NCI-H128 (cell line): ENCODE measurements at regions not wholly inside any gene's neighbourhood (a gene's known extent, or its start where the extent isn't known, plus 50 kb on each side); places are given as distances from the start of the nearest gene placed in this dataset.
A peak's percentile ranks its signal among the peaks of the same experiment; 100 is the strongest.

Source experiments
- DNase-seq: peaks from one replicate; lab custom pipeline; 2025; ENCODE audit not compliant: unreplicated experiment; lab: John Stamatoyannopoulos, UW

DNA sequence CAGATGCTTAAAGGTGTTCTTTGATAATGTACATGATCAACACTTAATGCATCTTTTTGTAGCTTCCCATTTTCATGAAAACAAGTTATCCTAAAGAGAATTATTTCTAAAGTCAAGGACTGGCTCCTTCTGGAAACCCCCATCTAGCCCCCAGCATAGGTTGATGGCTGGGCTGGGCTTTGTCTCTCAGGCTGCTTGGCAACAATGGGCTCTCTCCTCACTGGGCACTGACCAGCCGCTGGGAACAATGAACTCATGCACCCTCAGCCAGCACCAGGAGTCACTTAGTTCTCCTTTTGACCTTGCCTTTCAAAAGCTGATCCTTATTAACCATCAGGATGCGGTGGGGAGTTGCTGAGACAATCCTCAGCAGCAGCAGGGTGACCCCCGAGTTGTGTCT, 293.0 kb upstream of the PLXNA2 start:
- DNase-seq: no peak

DNA sequence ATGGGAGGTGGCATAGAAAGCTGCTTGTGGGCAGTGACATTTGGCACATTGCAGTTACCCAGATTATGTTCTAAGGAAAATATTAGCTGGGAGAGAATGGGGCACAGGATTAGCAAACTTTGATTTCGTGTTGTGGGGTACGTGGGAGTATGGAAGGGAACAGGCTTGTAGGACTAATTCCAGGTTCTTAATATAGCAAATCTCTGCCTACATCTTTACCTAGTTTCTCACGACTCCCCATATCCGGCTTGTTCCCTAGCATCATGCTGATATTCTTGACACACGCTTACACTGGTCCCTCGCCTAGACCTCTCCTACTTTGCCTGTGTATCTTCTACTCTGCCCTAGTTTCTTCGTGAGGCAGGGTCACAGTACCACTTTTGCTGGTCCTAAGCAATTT, 293.9 kb upstream of the PLXNA2 start:
- DNase-seq: no peak

DNA sequence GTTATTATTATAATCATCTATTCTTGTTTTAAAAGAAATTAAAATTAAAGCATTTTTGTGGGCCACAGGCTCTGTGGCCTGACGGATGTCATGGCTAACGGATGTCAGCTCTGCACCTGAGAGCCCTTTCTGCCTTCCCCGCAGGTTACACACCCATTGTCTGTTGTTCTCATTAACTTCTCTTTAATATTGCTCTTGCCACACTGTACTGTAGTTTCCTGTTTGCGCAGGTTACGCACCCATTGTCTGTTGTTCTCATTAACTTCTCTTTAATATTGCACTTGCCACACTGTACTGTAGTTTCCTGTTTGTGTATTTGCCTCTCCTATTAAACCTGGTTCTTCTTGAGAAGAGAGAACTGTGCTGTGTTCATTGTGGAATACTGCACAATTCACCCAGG, 294.4 kb upstream of the PLXNA2 start:
- no peak for DNase-seq

DNA sequence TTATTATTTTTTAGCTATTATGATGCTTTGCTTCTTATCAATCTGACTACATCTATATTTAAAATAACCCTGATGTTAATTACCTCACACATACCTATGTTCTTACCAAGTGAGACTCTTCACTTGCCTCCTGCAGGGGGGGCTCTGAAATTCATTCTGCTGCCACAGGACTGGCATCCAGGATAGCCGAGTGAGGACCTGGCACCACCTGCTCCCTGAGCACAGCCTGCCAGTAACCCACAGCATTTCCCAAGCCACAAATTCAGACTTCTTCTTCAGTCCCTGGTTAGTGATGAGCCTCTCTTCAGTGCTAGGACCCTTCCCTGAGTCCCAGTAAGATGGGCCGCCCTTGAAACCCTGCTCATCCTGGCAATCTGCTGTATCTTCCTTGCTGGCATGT, 296.5 kb upstream of the PLXNA2 start:
- no peak for DNase-seq

DNA sequence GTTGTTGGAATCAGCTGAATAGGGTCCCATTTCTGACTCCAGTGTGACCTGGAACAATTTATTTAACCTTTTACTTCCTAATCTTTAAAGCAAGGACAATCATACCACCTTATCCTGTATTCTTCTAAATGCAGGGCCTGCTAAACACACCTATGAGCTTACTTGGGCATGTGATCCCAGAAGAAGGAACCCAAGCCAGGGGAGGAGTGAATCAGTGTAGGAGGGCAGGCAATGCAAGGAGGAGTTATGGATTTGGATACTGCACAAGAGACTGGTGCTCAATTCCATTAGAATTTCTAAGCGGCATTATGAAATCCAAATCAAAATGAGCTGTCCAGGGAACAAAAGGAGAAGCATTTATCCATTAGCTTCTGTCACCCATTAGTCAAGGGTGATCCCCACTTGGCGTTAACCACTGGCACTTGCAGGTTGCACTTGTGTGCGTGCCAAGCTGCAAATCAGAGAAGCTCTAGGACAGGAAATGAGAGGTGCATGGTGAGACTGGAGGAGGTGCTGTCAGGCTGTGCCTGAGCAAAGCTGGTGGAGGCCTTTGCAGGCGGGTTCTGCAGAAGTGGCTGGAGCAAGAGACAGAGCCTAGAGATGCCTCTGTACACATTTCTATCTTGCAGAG, 297.2 kb upstream of the PLXNA2 start:
- peak; percentile 21 for DNase-seq

DNA sequence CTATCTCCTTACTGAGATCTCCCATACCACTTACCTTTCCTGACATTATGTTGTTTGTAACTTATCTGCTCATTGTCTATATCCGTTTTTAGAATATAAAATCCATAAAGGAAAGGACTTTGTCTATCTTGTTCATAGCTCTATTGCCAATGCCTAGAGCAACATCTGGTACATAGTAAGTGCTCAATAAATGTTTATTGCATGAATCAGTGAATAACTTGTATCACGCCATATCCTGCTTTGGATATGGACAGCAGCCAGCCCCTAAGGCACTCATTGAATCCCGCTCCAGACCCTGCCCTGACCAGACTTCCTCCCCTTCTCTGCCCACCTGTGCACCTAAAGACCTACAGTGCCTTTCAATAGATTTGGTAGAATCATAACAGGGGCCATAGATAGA, 298.1 kb upstream of the PLXNA2 start:
- no peak for DNase-seq

DNA sequence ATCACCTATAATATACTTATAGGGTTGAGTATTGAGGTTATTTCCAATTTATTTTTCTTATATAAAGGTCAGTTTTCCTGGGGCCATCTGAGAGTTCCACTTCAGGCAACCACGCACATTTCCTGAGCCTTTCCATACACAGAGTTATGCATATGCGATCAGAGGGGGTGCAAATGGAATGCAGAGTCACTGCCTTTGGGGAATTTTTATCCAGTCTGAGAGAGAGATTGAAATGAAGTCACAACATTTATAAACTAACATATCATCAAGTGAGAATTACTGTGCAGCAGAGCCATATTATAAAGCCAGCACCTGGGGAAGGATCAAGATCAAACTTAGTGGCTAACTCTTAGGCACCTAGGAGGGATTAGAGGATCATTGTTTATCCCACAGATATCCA, 299.9 kb upstream of the PLXNA2 start:
- no peak for DNase-seq

DNA sequence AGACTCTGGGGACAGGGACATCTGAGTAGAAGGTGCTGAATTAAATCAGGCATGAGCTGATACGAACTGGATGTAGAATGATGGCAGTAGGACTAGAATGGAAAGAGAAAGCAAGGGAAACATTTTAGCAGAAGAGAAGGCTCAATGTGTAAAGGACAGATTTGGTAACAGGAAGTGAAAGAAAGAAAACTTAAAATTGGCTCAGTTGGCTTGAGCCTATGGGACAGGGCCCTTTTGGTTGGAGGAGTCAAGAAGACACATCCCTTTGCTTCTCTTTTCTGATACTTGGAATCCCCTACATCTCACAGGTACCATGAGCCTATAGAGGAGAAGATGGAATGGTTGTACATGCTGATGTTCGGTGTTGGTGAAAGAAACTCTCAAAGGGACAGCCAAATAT, 300.6 kb upstream of the PLXNA2 start:
- DNase-seq: no peak

DNA sequence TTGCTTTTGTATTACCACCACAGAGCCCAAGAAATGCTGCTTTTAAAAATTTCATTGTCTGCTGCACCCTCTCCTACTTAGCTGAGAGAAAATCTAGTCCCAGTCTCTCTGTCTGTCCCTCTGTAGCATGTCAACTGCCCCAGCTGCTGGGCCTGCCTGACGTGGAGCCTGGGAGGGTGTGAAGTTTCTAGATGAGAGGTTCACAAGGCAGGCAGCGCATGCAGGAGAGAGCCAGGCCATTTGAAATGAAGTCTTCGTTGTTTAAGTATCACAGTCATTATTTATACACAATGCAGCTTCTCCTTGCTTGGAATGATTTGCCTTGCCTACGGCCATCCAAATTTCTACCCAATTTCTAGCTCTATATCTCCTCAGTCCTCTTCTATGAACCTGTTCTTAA, 306.8 kb upstream of the PLXNA2 start:
- no peak for DNase-seq

DNA sequence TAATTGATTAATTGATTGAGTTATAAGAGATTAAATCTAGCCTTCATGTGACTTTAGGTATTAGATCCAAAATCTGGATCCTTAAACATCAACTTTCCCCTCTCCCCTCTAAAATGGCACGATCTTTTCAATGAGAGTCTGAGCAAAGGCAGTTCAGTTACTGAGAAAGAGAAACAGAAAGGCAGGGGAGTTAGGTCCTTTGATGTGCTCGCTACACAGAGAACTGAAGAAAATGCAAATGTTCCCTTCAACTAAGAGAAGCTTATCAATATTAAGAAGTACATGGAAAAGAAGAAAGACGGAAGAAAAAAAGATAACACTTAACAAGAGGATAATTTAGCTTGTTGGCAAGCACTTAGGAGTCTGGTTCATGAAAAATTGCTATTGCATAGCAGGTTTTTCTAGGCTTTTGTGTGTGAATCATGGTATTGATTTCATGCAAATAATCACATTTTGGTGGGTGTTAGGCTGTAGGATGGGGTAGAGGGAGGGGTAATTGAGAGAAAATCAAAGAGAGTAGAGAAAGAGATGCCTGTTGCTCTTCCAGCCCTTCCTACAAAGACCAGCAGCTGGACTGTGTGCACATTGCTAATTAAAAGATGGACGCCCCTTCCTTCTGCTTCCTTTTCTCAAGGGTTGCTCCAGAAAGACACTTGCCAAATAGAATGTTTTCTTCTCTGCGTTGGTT, 307.6 kb upstream of the PLXNA2 start:
- no peak for DNase-seq

DNA sequence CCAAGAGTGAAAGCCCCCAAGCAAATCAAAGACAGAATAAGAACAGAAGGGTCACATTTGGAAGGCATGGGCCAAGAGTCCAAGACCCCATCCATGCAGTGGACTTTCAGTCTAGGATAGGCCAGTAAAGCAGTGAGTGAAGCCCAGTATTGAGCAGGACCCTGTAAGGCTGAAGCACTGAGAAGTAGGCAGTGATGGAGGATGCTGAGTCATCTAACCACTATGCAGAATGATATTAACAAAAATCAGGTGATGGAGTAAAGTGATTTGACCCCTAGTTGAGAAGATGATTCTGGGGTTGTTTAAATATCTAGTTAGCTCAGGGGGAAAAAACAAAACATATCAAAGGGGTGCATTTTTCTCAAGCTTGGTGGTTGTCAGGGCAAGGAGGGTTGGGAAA, 308.7 kb upstream of the PLXNA2 start:
- DNase-seq: no peak

DNA sequence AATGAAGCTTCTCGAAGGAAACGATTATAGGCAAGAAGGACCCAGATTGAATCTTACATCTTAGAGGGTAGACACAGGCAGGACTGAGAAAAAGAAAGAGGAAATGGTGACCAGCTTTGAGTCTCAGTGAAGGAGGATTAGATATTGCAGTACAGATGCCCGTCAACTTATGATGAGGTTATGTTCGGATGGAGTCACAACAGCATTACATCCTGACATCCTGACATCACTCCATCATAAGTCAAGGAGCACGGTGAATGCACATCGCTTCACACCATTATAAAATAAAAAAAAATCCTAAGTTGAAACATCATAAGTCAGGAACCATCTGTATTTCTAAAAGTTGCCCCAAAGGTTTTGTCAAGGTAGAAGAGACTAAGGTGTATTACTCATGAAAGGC, 312.3 kb upstream of the PLXNA2 start:
- no peak for DNase-seq

DNA sequence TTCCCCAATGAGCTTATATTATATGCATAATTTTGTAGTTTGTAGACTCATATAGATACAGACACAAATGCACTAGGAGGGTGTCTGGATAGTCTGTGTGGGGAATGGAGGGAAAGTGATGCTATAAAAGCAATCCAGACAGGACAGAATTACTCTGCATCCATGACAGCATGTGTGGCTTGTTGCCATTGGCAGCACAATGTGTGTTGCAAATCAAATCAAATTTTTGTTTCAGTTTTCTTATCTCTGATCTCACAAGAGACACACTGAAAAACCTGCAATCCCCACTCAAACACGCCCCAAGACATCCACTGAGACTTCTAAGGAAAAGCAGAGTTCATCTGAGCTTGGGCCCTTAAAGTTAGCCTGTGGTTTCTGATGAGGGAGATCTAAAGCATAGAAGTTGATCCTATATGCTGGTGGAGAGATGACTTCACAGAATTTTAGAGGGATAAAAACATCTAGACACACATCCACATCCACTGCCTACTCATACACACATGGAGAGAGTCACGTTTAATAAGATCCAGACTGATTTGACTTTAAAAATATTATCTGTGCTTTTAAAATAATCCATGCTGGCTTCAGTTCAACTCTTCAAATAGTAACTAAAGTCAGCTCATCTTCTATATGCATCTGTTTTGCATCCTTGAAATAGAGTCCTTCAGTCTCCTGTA, 313.0 kb upstream of the PLXNA2 start:
- DNase-seq: no peak

DNA sequence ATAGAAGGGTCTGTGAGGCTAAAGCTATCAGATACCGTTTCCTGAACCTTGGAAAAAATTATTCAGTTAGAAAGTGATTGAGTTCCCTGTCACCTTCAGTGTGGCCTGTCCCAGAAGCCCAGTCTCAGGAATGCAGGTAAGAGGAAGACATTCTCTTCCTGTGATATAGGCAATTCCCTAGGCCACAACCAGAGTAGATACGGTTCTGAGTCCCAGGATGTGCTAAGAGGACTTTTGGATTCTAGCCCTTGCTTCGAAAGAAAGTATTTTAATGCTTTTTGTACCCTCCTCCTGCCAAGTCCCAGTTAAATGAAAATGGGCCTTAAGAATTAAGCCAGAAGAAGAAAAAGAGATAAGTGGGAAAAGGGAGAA, 313.5 kb upstream of the PLXNA2 start:
- DNase-seq: no peak

DNA sequence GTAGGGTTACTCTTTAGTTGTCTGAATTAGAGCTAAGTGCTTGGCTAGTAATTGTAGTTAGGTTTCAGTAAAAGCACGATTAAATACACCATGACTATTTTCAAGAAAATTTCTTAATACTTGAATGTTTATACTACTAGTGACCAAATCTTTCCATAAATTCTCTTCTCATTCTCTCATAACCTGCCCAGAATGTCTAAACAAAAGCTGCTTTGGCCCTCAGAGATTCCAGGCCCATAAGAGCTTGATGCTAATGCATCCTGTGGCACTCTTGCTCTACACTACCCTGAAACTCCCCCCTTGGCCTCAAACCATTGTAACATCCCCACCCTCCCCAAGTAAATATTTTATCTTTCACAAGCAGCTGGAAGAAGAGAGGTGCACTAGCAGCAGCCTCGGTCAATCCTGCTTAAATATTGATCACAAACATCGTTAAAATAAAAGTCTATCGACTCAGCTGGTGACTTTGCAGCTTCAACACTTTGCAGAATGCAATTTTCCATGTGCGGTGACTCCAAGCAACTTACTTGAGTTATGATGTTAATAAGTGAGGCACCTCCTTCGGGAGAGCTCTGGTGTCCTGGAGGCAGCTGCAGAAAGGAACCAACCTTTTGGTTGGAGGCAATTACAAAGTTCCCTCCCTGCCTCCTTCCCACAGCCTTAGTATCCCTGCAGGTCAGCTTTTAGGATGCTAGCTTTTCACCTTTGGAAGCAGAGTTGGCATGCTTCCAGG, 315.6 kb upstream of the PLXNA2 start:
- DNase-seq: no peak

DNA sequence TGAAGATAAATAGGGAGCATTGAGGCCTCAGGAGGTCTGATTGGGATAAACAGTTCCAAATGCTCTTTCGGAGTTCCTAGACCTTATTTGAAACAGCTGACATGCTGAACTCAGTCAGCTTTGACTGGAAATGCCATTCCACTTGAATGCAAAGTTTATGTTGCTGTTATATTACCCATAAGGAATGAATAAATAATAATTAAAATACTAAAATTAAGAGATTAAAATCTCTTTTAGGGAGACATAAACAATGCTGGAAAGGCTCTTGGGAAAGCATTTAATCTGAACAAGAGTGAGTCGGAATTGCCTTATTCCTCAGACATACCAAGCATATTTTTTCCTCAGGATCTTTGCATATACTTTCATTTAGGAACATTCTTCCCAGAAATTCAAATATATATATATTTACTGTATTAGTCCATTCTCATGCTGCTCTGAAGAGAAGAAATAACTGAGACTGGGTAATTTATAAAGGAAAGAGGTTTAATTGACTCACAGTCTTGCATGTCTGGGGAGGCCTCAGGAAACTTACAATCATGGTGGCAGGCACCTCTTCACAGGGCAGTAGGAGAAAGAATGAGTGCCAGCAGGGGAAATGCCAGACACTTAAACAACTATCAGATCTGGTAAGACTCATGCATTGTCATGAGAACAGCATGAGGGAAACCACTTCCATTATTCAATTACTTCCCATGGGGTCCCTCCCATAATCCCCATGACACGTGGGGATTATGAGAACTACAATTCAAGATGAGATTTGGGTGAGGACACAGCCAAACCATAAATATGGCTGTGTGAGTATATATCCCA, 318.2 kb upstream of the PLXNA2 start:
- no peak for DNase-seq

DNA sequence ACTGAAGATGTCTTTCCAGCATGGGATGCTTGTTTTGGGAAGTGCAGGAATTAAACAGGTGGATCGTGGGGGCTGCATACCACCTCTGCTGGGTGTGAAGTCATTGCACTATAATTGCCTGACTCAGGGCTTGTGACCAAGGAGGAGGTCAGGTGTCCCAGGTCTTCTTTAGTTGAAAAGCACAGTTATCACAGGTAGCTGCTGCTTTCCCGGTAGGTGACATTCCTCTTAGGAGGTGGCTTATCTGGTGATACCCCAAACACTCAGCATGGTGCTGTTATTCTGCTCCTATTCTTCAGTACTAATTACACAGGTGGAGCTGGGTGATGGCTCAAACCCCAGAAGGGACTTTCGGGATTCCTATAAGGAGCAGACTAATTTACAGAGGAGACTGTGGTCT, 320.3 kb upstream of the PLXNA2 start:
- no peak for DNase-seq

DNA sequence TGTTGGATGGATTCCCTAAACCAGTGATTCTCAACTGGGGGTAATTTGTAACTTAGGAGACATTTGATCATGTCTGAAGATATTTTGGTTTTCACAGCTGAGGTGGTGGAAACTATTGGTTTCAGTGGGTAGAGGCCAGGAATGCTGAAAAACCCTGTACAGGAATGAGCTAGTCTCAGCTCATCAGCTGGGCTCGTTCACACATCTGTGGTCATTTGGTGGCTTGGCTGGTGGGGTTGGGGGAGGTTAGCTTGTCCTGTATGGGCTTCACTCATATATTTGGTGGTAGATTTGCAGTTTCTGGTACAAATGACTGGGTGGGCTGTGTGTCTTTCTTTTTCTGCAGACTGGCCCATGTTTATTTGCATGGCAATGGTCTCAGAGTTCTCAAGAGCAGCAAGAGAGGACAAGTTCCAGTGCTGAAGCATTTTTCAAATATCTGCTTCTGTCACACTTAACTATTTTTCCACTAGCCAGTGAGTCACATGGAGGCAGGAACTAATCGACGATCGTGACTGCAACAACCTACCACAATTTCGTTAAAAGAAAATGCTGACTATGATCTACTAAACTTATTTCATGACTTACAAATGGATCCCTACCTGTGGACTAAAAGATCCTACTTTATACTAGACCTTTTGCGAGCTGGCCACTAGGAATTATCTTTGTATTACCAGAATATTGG, 321.7 kb upstream of the PLXNA2 start:
- no peak for DNase-seq

DNA sequence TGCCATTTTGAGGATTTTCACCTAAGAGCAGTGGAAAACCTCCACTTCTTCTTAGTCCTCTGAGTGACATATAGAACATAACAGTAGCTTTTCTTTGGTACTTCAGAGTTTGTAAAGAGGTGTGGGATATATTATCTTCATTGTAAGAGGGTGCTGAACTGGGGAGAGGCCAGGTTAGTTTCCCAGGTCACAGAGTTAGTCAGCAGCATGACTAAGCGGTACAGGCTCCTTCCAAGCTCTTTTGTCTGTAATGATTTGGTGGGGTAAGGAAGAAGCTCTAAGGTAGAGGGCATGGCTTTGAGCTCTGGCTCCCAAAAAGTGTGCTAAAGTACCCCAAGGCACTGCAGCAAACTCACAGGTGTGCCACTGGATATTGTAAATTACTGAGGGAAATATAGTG, 325.0 kb upstream of the PLXNA2 start:
- DNase-seq: no peak

DNA sequence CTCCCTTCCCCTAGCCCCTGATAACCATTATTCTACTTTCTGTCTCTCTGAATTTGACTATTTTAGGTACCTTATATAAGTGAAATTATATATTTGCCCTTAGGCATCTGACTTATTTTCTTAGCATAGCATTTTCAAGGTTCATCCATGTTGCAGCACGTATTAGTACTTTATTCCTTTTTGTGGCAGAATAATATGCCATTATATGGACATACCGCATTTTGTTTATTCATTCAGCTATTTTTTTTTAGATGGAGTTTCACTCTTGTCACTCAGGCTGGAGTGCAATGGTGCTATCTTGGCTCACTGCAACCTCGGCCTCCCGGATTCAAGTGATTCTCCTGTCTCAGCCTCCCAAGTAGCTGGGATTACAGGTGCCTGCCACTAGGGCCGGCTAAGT, 326.2 kb upstream of the PLXNA2 start:
- DNase-seq: no peak

DNA sequence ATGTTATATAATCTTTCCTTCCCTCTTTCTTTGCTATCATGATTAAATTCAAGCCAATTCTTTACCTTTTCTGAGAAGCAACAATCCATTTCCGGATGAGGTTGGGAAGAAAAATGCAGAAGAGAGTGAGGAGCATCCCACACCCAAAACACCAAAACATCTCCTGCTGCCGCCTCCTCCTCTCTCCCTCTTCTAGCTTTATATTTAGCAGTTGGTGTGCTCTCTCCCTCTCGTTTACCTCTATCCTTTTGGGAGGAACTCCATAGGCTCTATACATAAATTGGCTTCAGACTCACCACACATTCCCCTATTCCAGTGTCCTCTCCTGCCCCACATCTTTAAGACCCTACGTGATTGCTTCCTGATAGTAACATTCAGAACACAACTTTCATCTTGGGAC, 332.2 kb upstream of the PLXNA2 start:
- no peak for DNase-seq
